H1 (cell line): ENCODE measurements at regions not wholly inside any gene's neighbourhood (a gene's known extent, or its start where the extent isn't known, plus 50 kb on each side); places are given as distances from the start of the nearest gene placed in this dataset.

Source experiments
- CTCF ChIA-PET: fragments of 300-600 bp; sonication (Branson Sonifier 250); formaldehyde crosslinking; loops from one replicate; lab custom pipeline; 2021; ENCODE audit not compliant: partially characterized antibody; lab: Charles Lee
- POLR2A ChIA-PET: fragments of 300-600 bp; sonication (Branson Sonifier 250); formaldehyde crosslinking; loops from one replicate; lab custom pipeline; 2021; ENCODE audit warnings: inconsistent platforms; ENCODE audit not compliant: partially characterized antibody; lab: Charles Lee
- DNase-seq, 2 experiments: peaks; one replicate each; pipeline versions ENCODE4 v3.0.0 to v3.0.0-alpha.2; 2010 to 2022; ENCODE audit warnings: low spot score in 2 of 2, low read depth in 1 of 2, mixed read lengths in 1 of 2
- FAIRE-seq: peaks from 2 replicates; lab custom pipeline; 2011; peaks lifted over from hg19 to GRCh38; lab: Jason Lieb, UNC
- H2AFZ ChIP-seq: 2 replicates; pipeline ENCODE4 v1.8.1; 2012; ENCODE audit warnings: low read length, inconsistent platforms
- H2AK5ac ChIP-seq: 2 replicates; pipeline ENCODE4 v1.6.1; 2013; ENCODE audit warnings: low read depth, low read length
- H2BK120ac ChIP-seq: replicated peaks from 2 replicates; pipeline ENCODE3; 2013; ENCODE audit warnings: low read depth, low read length, inconsistent platforms
- H2BK12ac ChIP-seq: 2 replicates; pipeline ENCODE4 v1.6.1; 2013; ENCODE audit warnings: low read depth, low read length
- H2BK15ac ChIP-seq: 2 replicates; pipeline ENCODE4 v1.6.1; 2013; ENCODE audit warnings: low read length
- H2BK20ac ChIP-seq: 2 replicates; pipeline ENCODE4 v1.6.1; 2013; ENCODE audit warnings: low read length
- H2BK5ac ChIP-seq: 2 replicates; pipeline ENCODE4 v1.6.1; 2013; ENCODE audit warnings: low read depth, low read length
- H3K14ac ChIP-seq: 2 replicates; pipeline ENCODE4 v1.6.1; 2013; ENCODE audit warnings: inconsistent platforms; ENCODE audit not compliant: insufficient read length
- H3K18ac ChIP-seq: 2 replicates; pipeline ENCODE4 v1.6.1; 2013; ENCODE audit warnings: low read length; ENCODE audit errors: extremely low read depth
- H3K23ac ChIP-seq: 2 replicates; pipeline ENCODE4 v1.6.1; 2013; ENCODE audit warnings: inconsistent platforms; ENCODE audit not compliant: insufficient read length
- H3K23me2 ChIP-seq: 2 replicates; pipeline ENCODE4 v1.6.1; 2013; ENCODE audit warnings: low read depth, low read length
- H3K27ac ChIP-seq: 2 replicates; pipeline ENCODE4 v1.6.1; 2011; ENCODE audit warnings: low read depth, low read length, inconsistent platforms
- H3K27me3 ChIP-seq, 4 experiments: replicated peaks in 1 of 4; 1 replicate in 1 of 4; 2 replicates in 3 of 4; pipeline versions ENCODE4 v1.6.1 to v1.8.1; 2011 to 2013; ENCODE audit warnings: low read length in 3 of 4, mild to moderate bottlenecking in 3 of 4, inconsistent platforms in 2 of 4, mixed read lengths in 2 of 4, moderate library complexity in 1 of 4; ENCODE audit not compliant: control insufficient read depth in 3 of 4, insufficient read depth in 3 of 4; ENCODE audit errors: extremely low read depth in 1 of 4
- H3K36me3 ChIP-seq, 4 experiments: 2 replicates each; pipeline versions ENCODE4 v1.6.1 to v1.8.1; 2011 to 2013; ENCODE audit warnings: mild to moderate bottlenecking in 4 of 4, low read length in 3 of 4, moderate library complexity in 2 of 4, control low read depth in 1 of 4, inconsistent platforms in 1 of 4; ENCODE audit not compliant: insufficient read depth in 4 of 4, control insufficient read depth in 2 of 4
- H3K4ac ChIP-seq: replicated peaks from 2 replicates; pipeline ENCODE3; 2013; ENCODE audit warnings: low read length, low read depth, mixed read lengths, inconsistent platforms; ENCODE audit not compliant: insufficient read length
- H3K4me1 ChIP-seq, 4 experiments: replicated peaks in 1 of 4; 1 replicate in 1 of 4; 2 replicates in 3 of 4; pipeline versions ENCODE4 v1.6.1 to v1.8.1; 2011 to 2013; ENCODE audit warnings: low read length in 3 of 4, inconsistent platforms in 2 of 4, mixed read lengths in 1 of 4; ENCODE audit not compliant: insufficient read depth in 4 of 4, control insufficient read depth in 3 of 4
- H3K4me2 ChIP-seq, 2 experiments: 2 replicates each; pipeline versions ENCODE4 v1.6.1 to v1.8.1; 2011 to 2013; ENCODE audit warnings: low read depth in 2 of 2, low read length in 2 of 2, control low read depth in 1 of 2, inconsistent platforms in 1 of 2, mild to moderate bottlenecking in 1 of 2; ENCODE audit not compliant: insufficient read depth in 1 of 2
- H3K4me3 ChIP-seq, 4 experiments: fragments of 200-600, 300-600 bp in 1 of 4; sonication (generic), shearing (Covaris generic), sonication (Bioruptor Twin) in 1 of 4; 2 replicates each; pipeline versions ENCODE4 v1.5.1 to v1.8.1; 2011 to 2016; ENCODE audit warnings: low read length in 4 of 4, low read depth in 3 of 4, control low read depth in 2 of 4, inconsistent platforms in 2 of 4, mild to moderate bottlenecking in 2 of 4, mixed read lengths in 1 of 4, moderate library complexity in 1 of 4; ENCODE audit not compliant: insufficient read depth in 2 of 4; ENCODE audit errors: extremely low read depth in 1 of 4
- H3K56ac ChIP-seq: replicated peaks from 2 replicates; pipeline ENCODE3; 2013; ENCODE audit warnings: low read depth, mild to moderate bottlenecking, mixed read lengths, low read length, inconsistent platforms; ENCODE audit not compliant: insufficient read length
- H3K79me1 ChIP-seq: 2 replicates; pipeline ENCODE4 v1.6.1; 2013; ENCODE audit warnings: low read depth, low read length, control low read depth
- H3K79me2 ChIP-seq, 2 experiments: 2 replicates each; pipeline versions ENCODE4 v1.6.1 to v1.8.1; 2012 to 2013; ENCODE audit warnings: low read length in 2 of 2, mild to moderate bottlenecking in 2 of 2, inconsistent platforms in 1 of 2; ENCODE audit not compliant: insufficient read depth in 2 of 2, control insufficient read depth in 1 of 2
- H3K9ac ChIP-seq, 4 experiments: replicated peaks in 1 of 4; 1 replicate in 1 of 4; 2 replicates in 3 of 4; pipeline versions ENCODE4 v1.6.1 to v1.8.1; 2011 to 2013; ENCODE audit warnings: low read depth in 3 of 4, low read length in 3 of 4, control low read depth in 2 of 4, mild to moderate bottlenecking in 2 of 4, moderate library complexity in 2 of 4, inconsistent platforms in 1 of 4; ENCODE audit errors: extremely low read depth in 1 of 4
- H3K9me3 ChIP-seq, 2 experiments: 2 replicates each; pipeline versions ENCODE4 v1.6.1 to v1.8.1; 2012 to 2013; ENCODE audit warnings: mild to moderate bottlenecking in 2 of 2, moderate library complexity in 2 of 2, control low read depth in 1 of 2, inconsistent platforms in 1 of 2, low read depth in 1 of 2, low read length in 1 of 2, mixed read lengths in 1 of 2; ENCODE audit not compliant: insufficient read depth in 2 of 2
- H4K20me1 ChIP-seq, 2 experiments: replicated peaks in 1 of 2; 2 replicates each; pipeline versions ENCODE3 to v1.8.1; 2011 to 2013; ENCODE audit warnings: inconsistent platforms in 2 of 2, low read length in 2 of 2, mild to moderate bottlenecking in 1 of 2; ENCODE audit not compliant: insufficient read depth in 2 of 2, control insufficient read depth in 1 of 2
- H4K5ac ChIP-seq: 2 replicates; pipeline ENCODE4 v1.6.1; 2013; ENCODE audit warnings: low read length, low read depth, mixed read lengths, inconsistent platforms; ENCODE audit not compliant: insufficient read length
- H4K8ac ChIP-seq: 2 replicates; pipeline ENCODE4 v1.8.0; 2013; ENCODE audit warnings: mild to moderate bottlenecking, moderate library complexity, low read length, inconsistent platforms; ENCODE audit not compliant: insufficient read depth; ENCODE audit errors: extremely low read depth
- H4K91ac ChIP-seq: replicated peaks from 2 replicates; pipeline ENCODE3; 2013; ENCODE audit warnings: low read length, mixed read lengths, inconsistent platforms; ENCODE audit not compliant: insufficient read length
- BACH1 ChIP-seq: IDR thresholded peaks from 2 replicates; pipeline ENCODE4 v1.6.1; 2012; ENCODE audit warnings: low read length, improper control_type of control experiment
- CEBPB ChIP-seq: IDR thresholded peaks from 2 replicates; pipeline ENCODE4 v1.6.1; 2012; ENCODE audit warnings: low read depth, low read length
- CREB1 ChIP-seq: IDR thresholded peaks from 2 replicates; pipeline ENCODE4 v1.6.1; 2012; ENCODE audit warnings: inconsistent platforms
- CTBP2 ChIP-seq: IDR thresholded peaks from 2 replicates; pipeline ENCODE4 v1.7.0; 2011; ENCODE audit warnings: borderline replicate concordance, mild to moderate bottlenecking, moderate library complexity, mixed read lengths, low read length; ENCODE audit not compliant: insufficient read depth, insufficient read length
- EP300 ChIP-seq, 2 experiments: IDR thresholded peaks; 1 replicate in 1 of 2; 2 replicates in 1 of 2; pipeline ENCODE4 v1.6.1; 2011 to 2012; ENCODE audit warnings: low read depth in 2 of 2, low read length in 2 of 2, mild to moderate bottlenecking in 2 of 2, borderline replicate concordance in 1 of 2, inconsistent platforms in 1 of 2, moderate library complexity in 1 of 2
- FOSL1 ChIP-seq: IDR thresholded peaks from 2 replicates; pipeline ENCODE4 v1.6.1; 2011; ENCODE audit warnings: mild to moderate bottlenecking, low read depth, low read length, moderate library complexity; ENCODE audit not compliant: insufficient read depth
- HDAC6 ChIP-seq: IDR thresholded peaks from one replicate; pipeline ENCODE4 v1.7.1; 2012; ENCODE audit warnings: low read depth, mild to moderate bottlenecking, inconsistent platforms, low read length, moderate library complexity
- MAX ChIP-seq: IDR thresholded peaks from 2 replicates; pipeline ENCODE4 v1.6.1; 2012; ENCODE audit warnings: inconsistent platforms
- POLR2A ChIP-seq, 2 experiments: IDR thresholded peaks; 1 replicate in 1 of 2; 2 replicates in 1 of 2; pipeline ENCODE4 v1.6.1; 2011; ENCODE audit warnings: low read depth in 2 of 2, low read length in 2 of 2, mild to moderate bottlenecking in 2 of 2; ENCODE audit errors: control extremely low read depth in 1 of 2
- POLR2AphosphoS5 ChIP-seq: IDR thresholded peaks from 2 replicates; pipeline ENCODE4 v1.6.1; 2011; ENCODE audit warnings: low read depth, low read length
- RNF2 ChIP-seq: fragments of 200-900, 300-1000 bp; sonication (generic); IDR thresholded peaks from 2 replicates; pipeline ENCODE4 v1.7.1; 2016; ENCODE audit warnings: borderline replicate concordance, low read depth, mild to moderate bottlenecking, antibody characterized with exemption, low read length; ENCODE audit not compliant: poor library complexity, severe bottlenecking; ENCODE audit errors: missing control alignments
- SUZ12 ChIP-seq: fragments of 200-600 bp; sonication (generic); IDR thresholded peaks from 2 replicates; pipeline ENCODE4 v1.6.1; 2012; ENCODE audit warnings: mild to moderate bottlenecking, inconsistent platforms, low read length, moderate library complexity, mixed read lengths
- WGBS, 2 experiments: shearing (Covaris generic) in 1 of 2; methylation state at CpG; one replicate each; pipeline versions ENCODE4 v1.1.6 to v1.1.7; 2013 to 2015; ENCODE audit warnings: low lambda C conversion rate in 2 of 2, mixed read lengths in 2 of 2, inconsistent platforms in 1 of 2, low coverage in 1 of 2, missing lambda C conversion rate in 1 of 2; ENCODE audit not compliant: insufficient replicate concordance in 2 of 2, insufficient coverage in 1 of 2, insufficient read length in 1 of 2; ENCODE audit errors: extremely low coverage in 1 of 2, missing lambda C conversion rate in 1 of 2; 5-methylcytosine and 5-hydroxymethylcytosine counted together

- peak overlapping the region; percentile 98 for H2BK20ac ChIP-seq
- peaks cover 0 to 20% (median 13%) of the 10 kb centered on the region in 4 experiments; a peak in 5 of 7 replicates for H3K4me1 ChIP-seq
- H3K27me3 ChIP-seq, result no peaks in the 10 kb centered on the region
- H2AFZ ChIP-seq, result peak overlapping the region; percentile 60; the same call in 1 of the 2 replicates
- H3K4me3 ChIP-seq, result no peak overlapping the region
- no peak for FAIRE-seq
- H4K91ac ChIP-seq, result peak overlapping the region; percentile 13
- WGBS, 2 experiments, result 70% methylated on average over 3 of the region's 3 CpGs; no CpG with 5 or more reads in 1 of the 2 experiments
- no peak overlapping the region for H3K14ac ChIP-seq
- H3K23me2 ChIP-seq, result no peaks in the 10 kb centered on the region
- ChIA-PET CTCF (interaction anchor here (1.0 to 1.5 kb wide), 2 partner anchors 9 to 61 kb away, joined by 3 to 4 read pairs; no protein-coding TSS in a partner anchor), POLR2A (interaction anchor here (0.9 to 2.4 kb wide), 9 partner anchors 8 to 67 kb away, joined by 3 to 12 read pairs (median 6); no protein-coding TSS in a partner anchor)
- H2BK12ac ChIP-seq, result peak overlapping the region; percentile 89
- no peaks in the 10 kb centered on the region for H3K79me2 ChIP-seq
- peak overlapping the region; percentile 41 for H2BK120ac ChIP-seq
- peak overlapping the region; percentile 96 for H2BK5ac ChIP-seq
- no peak overlapping the region for H2BK15ac ChIP-seq
- DNase-seq, result no peak
- H3K56ac ChIP-seq, result no peak overlapping the region
- H4K8ac ChIP-seq, result no peak overlapping the region
- no peaks in the 10 kb centered on the region for H3K9me3 ChIP-seq
- peak overlapping the region; percentile 16 for H4K5ac ChIP-seq
- H3K4ac ChIP-seq, result peak overlapping the region; percentile 7
- no peaks in the 10 kb centered on the region for H3K36me3 ChIP-seq
- H3K9ac ChIP-seq, result no peak overlapping the region
- no peaks in the 10 kb centered on the region for H4K20me1 ChIP-seq
- H3K79me1 ChIP-seq, result no peaks in the 10 kb centered on the region
- H2AK5ac ChIP-seq, result peak overlapping the region; percentile 96; the same call in 1 of the 2 replicates
- H3K27ac ChIP-seq, result peak overlapping the region; percentile 51
- H3K23ac ChIP-seq, result no peak overlapping the region
- peak overlapping the region; percentile 73 for H3K18ac ChIP-seq
- TF ChIP-seq POLR2A (IDR thresholded peaks at IDR 0.05; ENCODE audit: control extremely low read depth in 1 of 2, low read depth in 2 of 2, low read length in 2 of 2), result no peak
- no peak for TF ChIP-seq MAX
- TF ChIP-seq SUZ12, result no peak
- no peak for TF ChIP-seq CEBPB
- TF ChIP-seq FOSL1, result no peak
- no peak for TF ChIP-seq CTBP2
- TF ChIP-seq BACH1, result no peak
- no peak for TF ChIP-seq CREB1
- no peak for TF ChIP-seq RNF2
- no peak for TF ChIP-seq HDAC6
- TF ChIP-seq POLR2AphosphoS5, result no peak
- no peak for TF ChIP-seq EP300 (IDR thresholded peaks at IDR 0.05; ENCODE audit: borderline replicate concordance in 1 of 2, low read depth in 2 of 2, low read length in 2 of 2)
- TF ChIP-seq, all 59 proteins: peak for 0
- H3K4me2 ChIP-seq, result peak overlapping the region in 1 of 2 experiments; percentile 26; a peak in 1 of 4 replicates
Measured at GRCh38 chr6:93787841-93788240, 368.5 kb upstream of the EPHA7 start.
